Hematopoietic multipotent progenitor cell treated with erythropoietin and hydrocortisone succinate and interleukin-3 and kit ligand, for 8 days (in vitro differentiated cells): ENCODE measurements at regions not wholly inside any gene's neighbourhood (a gene's known extent, or its start where the extent isn't known, plus 50 kb on each side); places are given as distances from the start of the nearest gene placed in this dataset.
A peak's percentile ranks its signal among the peaks of the same experiment; 100 is the strongest.

Experiments
- DNase-seq: peaks from one replicate; pipeline ENCODE4 v3.0.0-alpha.2; 2015

- DNase-seq: no peak
These were observed 153.8 kb upstream of the VASH1 start for GRCh38 chr14:76607510-76607909.

- no peak for DNase-seq
These were observed 148.6 kb upstream of the VASH1 start for GRCh38 chr14:76612654-76613053.

GRCh38 chr14:76613616-76614015 is 147.7 kb upstream of the VASH1 start:
- DNase-seq: no peak

- DNase-seq: no peak
These were observed 145.9 kb upstream of the VASH1 start for GRCh38 chr14:76615331-76615730.

- DNase-seq: no peak
These were observed 143.8 kb upstream of the VASH1 start for GRCh38 chr14:76617440-76617839.

- DNase-seq: no peak
These were observed 124.7 kb upstream of the VASH1 start for GRCh38 chr14:76636602-76637001.

- DNase-seq: no peak
These were observed 122.4 kb upstream of the VASH1 start for GRCh38 chr14:76638841-76639240.

GRCh38 chr14:76639606-76640229 is 121.5 kb upstream of the VASH1 start:
- no peak for DNase-seq

GRCh38 chr14:76640923-76641395 is 120.3 kb upstream of the VASH1 start:
- DNase-seq: no peak

- DNase-seq: no peak
These were observed 119.7 kb upstream of the VASH1 start for GRCh38 chr14:76641541-76641940.

GRCh38 chr14:76643887-76644286 is 117.4 kb upstream of the VASH1 start:
- no peak for DNase-seq

- DNase-seq: peak; percentile 38
These were observed 116.3 kb upstream of the VASH1 start for GRCh38 chr14:76644855-76645518.

- peak; percentile 61 for DNase-seq
These were observed 113.5 kb upstream of the VASH1 start for GRCh38 chr14:76647697-76648298.

GRCh38 chr14:76651410-76652055 is 109.7 kb upstream of the VASH1 start:
- DNase-seq: no peak

GRCh38 chr14:76653875-76654572 is 107.2 kb upstream of the VASH1 start:
- no peak for DNase-seq

- DNase-seq: no peak
These were observed 106.6 kb upstream of the VASH1 start for GRCh38 chr14:76654573-76655108.

- DNase-seq: no peak
These were observed 105.9 kb upstream of the VASH1 start for GRCh38 chr14:76655331-76655730.

GRCh38 chr14:76656592-76656991 is 104.7 kb upstream of the VASH1 start:
- no peak for DNase-seq

- DNase-seq: no peak
These were observed 103.9 kb upstream of the VASH1 start for GRCh38 chr14:76657404-76657803.

- DNase-seq: no peak
These were observed 103.4 kb upstream of the VASH1 start for GRCh38 chr14:76657846-76658245.

GRCh38 chr14:76662580-76662979 is 98.7 kb upstream of the VASH1 start:
- no peak for DNase-seq

GRCh38 chr14:76664790-76665189 is 96.5 kb upstream of the VASH1 start:
- DNase-seq: no peak

- DNase-seq: no peak
These were observed 94.5 kb upstream of the VASH1 start for GRCh38 chr14:76666746-76667145.
